WTC11 (cell line): ENCODE measurements at regions not wholly inside any gene's neighbourhood (a gene's known extent, or its start where the extent isn't known, plus 50 kb on each side); places are given as distances from the start of the nearest gene placed in this dataset.

ENCODE experiments used
- ATAC-seq: fragments of 200-7000 bp; cut with Tn5 transposase; 2 replicates; pipeline ENCODE4 v1.10.0; 2021; ENCODE audit warnings: mild to moderate bottlenecking, moderate library complexity
- CTCF ChIA-PET: fragments of 300-600 bp; sonication (Branson Sonifier 250); formaldehyde crosslinking; loops from one replicate; lab custom pipeline; 2021; ENCODE audit warnings: antibody characterized with exemption; lab: Charles Lee
- POLR2A ChIA-PET: fragments of 350-600 bp; sonication (Branson Sonifier 250); formaldehyde crosslinking; loops from one replicate; lab custom pipeline; 2021; ENCODE audit warnings: antibody characterized with exemption; lab: Charles Lee
- DNase-seq: peaks from one replicate; pipeline ENCODE4 v3.0.0; 2021; ENCODE audit warnings: low spot score
- H3K27ac Mint-ChIP-seq: 2 replicates; pipeline ENCODE4 v1.8.0; 2021; ENCODE audit warnings: mixed read lengths
- H3K27me3 Mint-ChIP-seq: 2 replicates; pipeline ENCODE4 v1.8.0; 2021; ENCODE audit warnings: low read depth, mild to moderate bottlenecking, moderate library complexity, mixed read lengths
- H3K36me3 Mint-ChIP-seq: 2 replicates; pipeline ENCODE4 v1.8.0; 2021; ENCODE audit warnings: mixed read lengths
- H3K4me1 Mint-ChIP-seq: 2 replicates; pipeline ENCODE4 v1.8.0; 2022; ENCODE audit warnings: mixed read lengths
- H3K4me3 Mint-ChIP-seq: 2 replicates; pipeline ENCODE4 v1.8.0; 2021; ENCODE audit warnings: mild to moderate bottlenecking, moderate library complexity, mixed read lengths
- H3K9me3 Mint-ChIP-seq: 2 replicates; pipeline ENCODE4 v1.8.0; 2021; ENCODE audit warnings: mixed read lengths
- ETV6 ChIP-seq: sonication (generic); formaldehyde crosslinking; IDR thresholded peaks from 2 replicates; pipeline ENCODE4 v1.8.1; 2022; ENCODE audit warnings: mild to moderate bottlenecking, missing genetic modification reagents
- JAZF1 ChIP-seq: fragments of 250-450 bp; sonication (Bioruptor Pico); IDR thresholded peaks from 2 replicates; pipeline ENCODE4 v1.9.0; 2021; ENCODE audit warnings: moderate library complexity, mild to moderate bottlenecking, inconsistent platforms
- SOX15 ChIP-seq: fragments of 250-450 bp; sonication (Bioruptor Pico); IDR thresholded peaks from 2 replicates; pipeline ENCODE4 v1.9.0; 2021; ENCODE audit warnings: mild to moderate bottlenecking
- TCF7 ChIP-seq: sonication (generic); formaldehyde crosslinking; IDR thresholded peaks from 2 replicates; pipeline ENCODE4 v1.8.0; 2022; ENCODE audit warnings: mild to moderate bottlenecking, low read depth, missing genetic modification reagents, moderate library complexity
- TEAD1 ChIP-seq: sonication (generic); formaldehyde crosslinking; IDR thresholded peaks from 2 replicates; pipeline ENCODE4 v1.8.0; 2022; ENCODE audit warnings: mild to moderate bottlenecking, missing genetic modification reagents
- TEAD4 ChIP-seq: sonication (generic); formaldehyde crosslinking; IDR thresholded peaks from 2 replicates; pipeline ENCODE4 v1.8.0; 2022; ENCODE audit warnings: mild to moderate bottlenecking, missing genetic modification reagents
- ZNF138 ChIP-seq: sonication (generic); formaldehyde crosslinking; conservative IDR thresholded peaks from 2 replicates; pipeline ENCODE4 v1.8.1; 2022; ENCODE audit warnings: mild to moderate bottlenecking, moderate library complexity, missing genetic modification reagents
- ZNF263 ChIP-seq: sonication (generic); formaldehyde crosslinking; IDR thresholded peaks from 2 replicates; pipeline ENCODE4 v1.8.1; 2022; ENCODE audit warnings: low read depth, mild to moderate bottlenecking, moderate library complexity, missing genetic modification reagents
- ZNF416 ChIP-seq: fragments of 250-450 bp; sonication (Bioruptor Pico); IDR thresholded peaks from 2 replicates; pipeline ENCODE4 v1.9.0; 2021; ENCODE audit warnings: mild to moderate bottlenecking, inconsistent platforms
- TF ChIP-seq, protein P1 (sequence below): fragments of 250-450 bp; sonication (Bioruptor Pico); IDR thresholded peaks from 2 replicates; pipeline ENCODE4 v1.9.0; 2021; ENCODE audit warnings: mild to moderate bottlenecking
- TF ChIP-seq, protein P2 (sequence below): sonication (generic); formaldehyde crosslinking; IDR thresholded peaks from 2 replicates; pipeline ENCODE4 v1.8.1; 2022; ENCODE audit warnings: low read depth, missing genetic modification reagents, borderline replicate concordance
- TF ChIP-seq, protein P3 (sequence below): sonication (generic); formaldehyde crosslinking; IDR thresholded peaks from 2 replicates; pipeline ENCODE4 v1.8.1; 2023; ENCODE audit warnings: mild to moderate bottlenecking, missing genetic modification reagents, moderate library complexity
- TF ChIP-seq, protein P4 (sequence below): sonication (generic); formaldehyde crosslinking; IDR thresholded peaks from 2 replicates; pipeline ENCODE4 v1.8.1; 2022; ENCODE audit warnings: low read depth, mild to moderate bottlenecking, moderate library complexity, missing genetic modification reagents, borderline replicate concordance
- TF ChIP-seq, protein P5 (sequence below): sonication (generic); formaldehyde crosslinking; IDR thresholded peaks from 2 replicates; pipeline ENCODE4 v1.8.1; 2023; ENCODE audit warnings: mild to moderate bottlenecking, missing genetic modification reagents, borderline replicate concordance
- TF ChIP-seq, protein P6 (sequence below): sonication (generic); formaldehyde crosslinking; conservative IDR thresholded peaks from 2 replicates; pipeline ENCODE4 v1.8.1; 2023; ENCODE audit warnings: mild to moderate bottlenecking, low read depth, missing genetic modification reagents, moderate library complexity
- TF ChIP-seq, protein P7 (sequence below): sonication (generic); formaldehyde crosslinking; IDR thresholded peaks from 2 replicates; pipeline ENCODE4 v1.8.1; 2022; ENCODE audit warnings: mild to moderate bottlenecking, moderate library complexity, missing genetic modification reagents
- TF ChIP-seq, protein P8 (sequence below): fragments of 250-450 bp; sonication (Bioruptor Pico); IDR thresholded peaks from 2 replicates; pipeline ENCODE4 v1.9.0; 2021; ENCODE audit warnings: mild to moderate bottlenecking, borderline replicate concordance

DNA sequence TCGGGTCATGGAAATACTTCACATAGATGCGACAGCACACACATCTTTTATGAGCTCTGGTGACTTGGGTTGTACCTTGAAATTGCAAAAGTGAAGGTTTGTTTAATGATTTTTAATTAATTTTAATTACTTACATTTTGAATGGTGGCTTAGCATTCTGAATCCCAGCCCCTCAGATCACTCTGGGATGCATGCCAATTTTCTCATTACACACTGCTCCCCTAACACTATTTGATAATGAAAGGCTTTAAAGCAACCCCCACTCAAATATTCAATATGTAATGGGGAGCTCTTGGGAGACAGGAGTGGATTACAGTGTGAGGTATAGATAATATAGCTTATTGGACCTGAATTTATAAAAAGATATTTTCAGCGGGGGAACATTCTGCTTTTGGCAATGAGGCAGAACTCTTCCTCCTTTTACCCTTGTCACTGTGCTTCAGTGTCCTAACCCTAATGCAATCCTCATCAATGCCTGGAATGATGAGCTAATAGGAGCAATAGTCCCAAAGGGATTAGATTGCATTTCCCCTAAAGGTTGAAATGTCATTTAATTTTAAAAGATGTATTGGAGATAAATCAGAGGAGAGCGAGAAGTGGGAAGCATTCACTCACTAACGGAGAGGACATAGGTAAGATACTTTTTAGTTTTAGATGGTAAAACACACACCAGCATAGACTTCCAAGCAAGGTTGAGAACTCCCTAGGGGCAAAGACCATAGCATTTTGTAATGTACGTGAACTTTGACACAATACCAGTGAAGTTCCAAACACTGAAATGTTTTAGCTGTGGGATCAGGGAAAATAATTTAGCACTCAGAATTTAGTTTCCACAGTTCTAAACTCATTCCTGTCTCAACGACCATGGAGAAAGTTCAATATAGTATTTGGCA is 384.1 kb upstream of the PLXNA2 start:
- TF ChIP-seq, protein P1, sequence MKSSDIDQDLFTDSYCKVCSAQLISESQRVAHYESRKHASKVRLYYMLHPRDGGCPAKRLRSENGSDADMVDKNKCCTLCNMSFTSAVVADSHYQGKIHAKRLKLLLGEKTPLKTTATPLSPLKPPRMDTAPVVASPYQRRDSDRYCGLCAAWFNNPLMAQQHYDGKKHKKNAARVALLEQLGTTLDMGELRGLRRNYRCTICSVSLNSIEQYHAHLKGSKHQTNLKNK (CRISPR knock-in tag) = no peak
- TF ChIP-seq, protein P2, sequence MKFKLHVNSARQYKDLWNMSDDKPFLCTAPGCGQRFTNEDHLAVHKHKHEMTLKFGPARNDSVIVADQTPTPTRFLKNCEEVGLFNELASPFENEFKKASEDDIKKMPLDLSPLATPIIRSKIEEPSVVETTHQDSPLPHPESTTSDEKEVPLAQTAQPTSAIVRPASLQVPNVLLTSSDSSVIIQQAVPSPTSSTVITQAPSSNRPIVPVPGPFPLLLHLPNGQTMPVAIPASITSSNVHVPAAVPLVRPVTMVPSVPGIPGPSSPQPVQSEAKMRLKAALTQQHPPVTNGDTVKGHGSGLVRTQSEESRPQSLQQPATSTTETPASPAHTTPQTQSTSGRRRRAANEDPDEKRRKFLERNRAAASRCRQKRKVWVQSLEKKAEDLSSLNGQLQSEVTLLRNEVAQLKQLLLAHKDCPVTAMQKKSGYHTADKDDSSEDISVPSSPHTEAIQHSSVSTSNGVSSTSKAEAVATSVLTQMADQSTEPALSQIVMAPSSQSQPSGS (CRISPR knock-in tag) = no peak
- TF ChIP-seq, protein P3, sequence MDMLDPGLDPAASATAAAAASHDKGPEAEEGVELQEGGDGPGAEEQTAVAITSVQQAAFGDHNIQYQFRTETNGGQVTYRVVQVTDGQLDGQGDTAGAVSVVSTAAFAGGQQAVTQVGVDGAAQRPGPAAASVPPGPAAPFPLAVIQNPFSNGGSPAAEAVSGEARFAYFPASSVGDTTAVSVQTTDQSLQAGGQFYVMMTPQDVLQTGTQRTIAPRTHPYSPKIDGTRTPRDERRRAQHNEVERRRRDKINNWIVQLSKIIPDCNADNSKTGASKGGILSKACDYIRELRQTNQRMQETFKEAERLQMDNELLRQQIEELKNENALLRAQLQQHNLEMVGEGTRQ (CRISPR knock-in tag) = no peak

DNA sequence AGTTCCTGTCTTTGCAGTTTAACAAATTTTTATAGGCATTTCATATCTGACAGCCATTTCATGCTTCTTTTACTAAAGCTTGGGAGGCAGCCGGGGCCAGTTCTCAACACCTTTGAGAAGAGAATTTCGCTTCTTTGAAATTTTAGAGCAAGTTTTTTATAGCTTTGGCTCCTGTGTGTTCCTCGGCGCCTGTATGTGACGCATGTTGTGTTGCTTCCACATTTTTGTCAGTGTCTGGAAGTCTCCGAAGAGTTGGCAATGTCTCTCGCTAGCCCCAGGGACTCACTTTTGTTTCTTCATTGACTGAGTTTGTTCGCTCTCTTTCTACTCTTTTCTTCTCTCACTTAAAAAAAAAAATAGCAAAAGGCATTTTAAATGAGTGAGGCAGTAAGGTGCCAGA is 386.9 kb upstream of the PLXNA2 start:
- ATAC-seq = no peak
- Mint-ChIP-seq H3K27ac (no peak overlapping the region), H3K4me3 (no peak overlapping the region), H3K9me3 (no peaks in the 10 kb centered on the region), H3K27me3 (no peaks in the 10 kb centered on the region), H3K36me3 (no peaks in the 10 kb centered on the region), H3K4me1 (no peaks in the 10 kb centered on the region)
- ChIA-PET POLR2A (interaction anchor here (0.6 kb wide), 1 partner anchor 1540 kb away, joined by 3 read pairs; no protein-coding TSS in a partner anchor), CTCF (no interaction called here)
- no peak for DNase-seq
- TF ChIP-seq ETV6 (CRISPR knock-in tag) (no peak), JAZF1 (no peak), TEAD4 (CRISPR knock-in tag) (no peak), TCF7 (CRISPR knock-in tag) (no peak), ZNF416 (CRISPR knock-in tag) (no peak), ZNF138 (no peak), ZNF263 (CRISPR knock-in tag) (no peak), TEAD1 (CRISPR knock-in tag) (no peak), SOX15 (CRISPR knock-in tag) (no peak)
- TF ChIP-seq, protein P4, sequence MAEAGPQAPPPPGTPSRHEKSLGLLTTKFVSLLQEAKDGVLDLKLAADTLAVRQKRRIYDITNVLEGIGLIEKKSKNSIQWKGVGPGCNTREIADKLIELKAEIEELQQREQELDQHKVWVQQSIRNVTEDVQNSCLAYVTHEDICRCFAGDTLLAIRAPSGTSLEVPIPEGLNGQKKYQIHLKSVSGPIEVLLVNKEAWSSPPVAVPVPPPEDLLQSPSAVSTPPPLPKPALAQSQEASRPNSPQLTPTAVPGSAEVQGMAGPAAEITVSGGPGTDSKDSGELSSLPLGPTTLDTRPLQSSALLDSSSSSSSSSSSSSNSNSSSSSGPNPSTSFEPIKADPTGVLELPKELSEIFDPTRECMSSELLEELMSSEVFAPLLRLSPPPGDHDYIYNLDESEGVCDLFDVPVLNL (CRISPR knock-in tag) = no peak
- TF ChIP-seq, protein P5, sequence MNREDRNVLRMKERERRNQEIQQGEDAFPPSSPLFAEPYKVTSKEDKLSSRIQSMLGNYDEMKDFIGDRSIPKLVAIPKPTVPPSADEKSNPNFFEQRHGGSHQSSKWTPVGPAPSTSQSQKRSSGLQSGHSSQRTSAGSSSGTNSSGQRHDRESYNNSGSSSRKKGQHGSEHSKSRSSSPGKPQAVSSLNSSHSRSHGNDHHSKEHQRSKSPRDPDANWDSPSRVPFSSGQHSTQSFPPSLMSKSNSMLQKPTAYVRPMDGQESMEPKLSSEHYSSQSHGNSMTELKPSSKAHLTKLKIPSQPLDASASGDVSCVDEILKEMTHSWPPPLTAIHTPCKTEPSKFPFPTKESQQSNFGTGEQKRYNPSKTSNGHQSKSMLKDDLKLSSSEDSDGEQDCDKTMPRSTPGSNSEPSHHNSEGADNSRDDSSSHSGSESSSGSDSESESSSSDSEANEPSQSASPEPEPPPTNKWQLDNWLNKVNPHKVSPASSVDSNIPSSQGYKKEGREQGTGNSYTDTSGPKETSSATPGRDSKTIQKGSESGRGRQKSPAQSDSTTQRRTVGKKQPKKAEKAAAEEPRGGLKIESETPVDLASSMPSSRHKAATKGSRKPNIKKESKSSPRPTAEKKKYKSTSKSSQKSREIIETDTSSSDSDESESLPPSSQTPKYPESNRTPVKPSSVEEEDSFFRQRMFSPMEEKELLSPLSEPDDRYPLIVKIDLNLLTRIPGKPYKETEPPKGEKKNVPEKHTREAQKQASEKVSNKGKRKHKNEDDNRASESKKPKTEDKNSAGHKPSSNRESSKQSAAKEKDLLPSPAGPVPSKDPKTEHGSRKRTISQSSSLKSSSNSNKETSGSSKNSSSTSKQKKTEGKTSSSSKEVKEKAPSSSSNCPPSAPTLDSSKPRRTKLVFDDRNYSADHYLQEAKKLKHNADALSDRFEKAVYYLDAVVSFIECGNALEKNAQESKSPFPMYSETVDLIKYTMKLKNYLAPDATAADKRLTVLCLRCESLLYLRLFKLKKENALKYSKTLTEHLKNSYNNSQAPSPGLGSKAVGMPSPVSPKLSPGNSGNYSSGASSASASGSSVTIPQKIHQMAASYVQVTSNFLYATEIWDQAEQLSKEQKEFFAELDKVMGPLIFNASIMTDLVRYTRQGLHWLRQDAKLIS (CRISPR knock-in tag) = no peak
- TF ChIP-seq, protein P6, sequence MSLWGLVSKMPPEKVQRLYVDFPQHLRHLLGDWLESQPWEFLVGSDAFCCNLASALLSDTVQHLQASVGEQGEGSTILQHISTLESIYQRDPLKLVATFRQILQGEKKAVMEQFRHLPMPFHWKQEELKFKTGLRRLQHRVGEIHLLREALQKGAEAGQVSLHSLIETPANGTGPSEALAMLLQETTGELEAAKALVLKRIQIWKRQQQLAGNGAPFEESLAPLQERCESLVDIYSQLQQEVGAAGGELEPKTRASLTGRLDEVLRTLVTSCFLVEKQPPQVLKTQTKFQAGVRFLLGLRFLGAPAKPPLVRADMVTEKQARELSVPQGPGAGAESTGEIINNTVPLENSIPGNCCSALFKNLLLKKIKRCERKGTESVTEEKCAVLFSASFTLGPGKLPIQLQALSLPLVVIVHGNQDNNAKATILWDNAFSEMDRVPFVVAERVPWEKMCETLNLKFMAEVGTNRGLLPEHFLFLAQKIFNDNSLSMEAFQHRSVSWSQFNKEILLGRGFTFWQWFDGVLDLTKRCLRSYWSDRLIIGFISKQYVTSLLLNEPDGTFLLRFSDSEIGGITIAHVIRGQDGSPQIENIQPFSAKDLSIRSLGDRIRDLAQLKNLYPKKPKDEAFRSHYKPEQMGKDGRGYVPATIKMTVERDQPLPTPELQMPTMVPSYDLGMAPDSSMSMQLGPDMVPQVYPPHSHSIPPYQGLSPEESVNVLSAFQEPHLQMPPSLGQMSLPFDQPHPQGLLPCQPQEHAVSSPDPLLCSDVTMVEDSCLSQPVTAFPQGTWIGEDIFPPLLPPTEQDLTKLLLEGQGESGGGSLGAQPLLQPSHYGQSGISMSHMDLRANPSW (CRISPR knock-in tag) = no peak
- TF ChIP-seq, protein P7, sequence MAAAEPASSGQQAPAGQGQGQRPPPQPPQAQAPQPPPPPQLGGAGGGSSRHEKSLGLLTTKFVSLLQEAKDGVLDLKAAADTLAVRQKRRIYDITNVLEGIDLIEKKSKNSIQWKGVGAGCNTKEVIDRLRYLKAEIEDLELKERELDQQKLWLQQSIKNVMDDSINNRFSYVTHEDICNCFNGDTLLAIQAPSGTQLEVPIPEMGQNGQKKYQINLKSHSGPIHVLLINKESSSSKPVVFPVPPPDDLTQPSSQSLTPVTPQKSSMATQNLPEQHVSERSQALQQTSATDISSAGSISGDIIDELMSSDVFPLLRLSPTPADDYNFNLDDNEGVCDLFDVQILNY = no peak
- TF ChIP-seq, protein P8, sequence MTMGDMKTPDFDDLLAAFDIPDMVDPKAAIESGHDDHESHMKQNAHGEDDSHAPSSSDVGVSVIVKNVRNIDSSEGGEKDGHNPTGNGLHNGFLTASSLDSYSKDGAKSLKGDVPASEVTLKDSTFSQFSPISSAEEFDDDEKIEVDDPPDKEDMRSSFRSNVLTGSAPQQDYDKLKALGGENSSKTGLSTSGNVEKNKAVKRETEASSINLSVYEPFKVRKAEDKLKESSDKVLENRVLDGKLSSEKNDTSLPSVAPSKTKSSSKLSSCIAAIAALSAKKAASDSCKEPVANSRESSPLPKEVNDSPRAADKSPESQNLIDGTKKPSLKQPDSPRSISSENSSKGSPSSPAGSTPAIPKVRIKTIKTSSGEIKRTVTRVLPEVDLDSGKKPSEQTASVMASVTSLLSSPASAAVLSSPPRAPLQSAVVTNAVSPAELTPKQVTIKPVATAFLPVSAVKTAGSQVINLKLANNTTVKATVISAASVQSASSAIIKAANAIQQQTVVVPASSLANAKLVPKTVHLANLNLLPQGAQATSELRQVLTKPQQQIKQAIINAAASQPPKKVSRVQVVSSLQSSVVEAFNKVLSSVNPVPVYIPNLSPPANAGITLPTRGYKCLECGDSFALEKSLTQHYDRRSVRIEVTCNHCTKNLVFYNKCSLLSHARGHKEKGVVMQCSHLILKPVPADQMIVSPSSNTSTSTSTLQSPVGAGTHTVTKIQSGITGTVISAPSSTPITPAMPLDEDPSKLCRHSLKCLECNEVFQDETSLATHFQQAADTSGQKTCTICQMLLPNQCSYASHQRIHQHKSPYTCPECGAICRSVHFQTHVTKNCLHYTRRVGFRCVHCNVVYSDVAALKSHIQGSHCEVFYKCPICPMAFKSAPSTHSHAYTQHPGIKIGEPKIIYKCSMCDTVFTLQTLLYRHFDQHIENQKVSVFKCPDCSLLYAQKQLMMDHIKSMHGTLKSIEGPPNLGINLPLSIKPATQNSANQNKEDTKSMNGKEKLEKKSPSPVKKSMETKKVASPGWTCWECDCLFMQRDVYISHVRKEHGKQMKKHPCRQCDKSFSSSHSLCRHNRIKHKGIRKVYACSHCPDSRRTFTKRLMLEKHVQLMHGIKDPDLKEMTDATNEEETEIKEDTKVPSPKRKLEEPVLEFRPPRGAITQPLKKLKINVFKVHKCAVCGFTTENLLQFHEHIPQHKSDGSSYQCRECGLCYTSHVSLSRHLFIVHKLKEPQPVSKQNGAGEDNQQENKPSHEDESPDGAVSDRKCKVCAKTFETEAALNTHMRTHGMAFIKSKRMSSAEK (CRISPR knock-in tag) = no peak

More for the DNA sequence above, 384.1 kb upstream of the PLXNA2 start:
- Mint-ChIP-seq H3K36me3 (0 out of 2 replicates have a peak, but pooled peaks cover 3% of the 10 kb centered on the region), H3K27me3 (no peaks in the 10 kb centered on the region), H3K4me1 (no peaks in the 10 kb centered on the region), H3K27ac (no peak overlapping the region), H3K4me3 (no peak overlapping the region), H3K9me3 (peaks cover 7% of the 10 kb centered on the region)
- POLR2A ChIA-PET = no interaction called here
- ATAC-seq (no peak), DNase-seq (no peak)
- CTCF ChIA-PET = interaction anchor here (0.5 kb wide), 1 partner anchor 376 kb away, joined by 5 read pairs; no protein-coding TSS in a partner anchor
